HG03066 (cell line): ENCODE measurements at regions not wholly inside any gene's neighbourhood (a gene's known extent, or its start where the extent isn't known, plus 50 kb on each side); places are given as distances from the start of the nearest gene placed in this dataset.

Experiments used
- ATAC-seq: cut with Tn5 transposase; IDR thresholded peaks from one replicate; pipeline ENCODE4 v1.9.1; 2021; ENCODE audit warnings: low read depth; ENCODE audit not compliant: unreplicated experiment

DNA sequence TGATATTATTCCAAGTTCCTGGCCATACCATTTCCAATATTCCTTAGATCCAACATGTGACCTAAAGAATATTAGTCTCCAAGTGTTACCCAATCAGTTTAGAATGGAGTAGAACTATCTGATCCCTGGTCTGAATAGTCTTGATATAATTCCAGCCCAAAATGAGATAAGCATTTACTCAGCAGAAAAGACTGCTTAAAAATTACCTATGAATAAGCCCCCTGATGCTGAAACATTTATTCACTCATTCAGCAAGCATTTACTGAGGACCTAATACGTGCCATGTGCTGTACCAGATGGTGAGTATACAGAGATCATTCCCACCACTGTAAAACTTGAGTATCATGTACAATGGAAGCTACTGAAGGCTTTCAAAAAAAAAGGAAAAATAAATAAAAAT, 157.0 kb downstream of the FAM114A2 start:
- no peak for ATAC-seq

DNA sequence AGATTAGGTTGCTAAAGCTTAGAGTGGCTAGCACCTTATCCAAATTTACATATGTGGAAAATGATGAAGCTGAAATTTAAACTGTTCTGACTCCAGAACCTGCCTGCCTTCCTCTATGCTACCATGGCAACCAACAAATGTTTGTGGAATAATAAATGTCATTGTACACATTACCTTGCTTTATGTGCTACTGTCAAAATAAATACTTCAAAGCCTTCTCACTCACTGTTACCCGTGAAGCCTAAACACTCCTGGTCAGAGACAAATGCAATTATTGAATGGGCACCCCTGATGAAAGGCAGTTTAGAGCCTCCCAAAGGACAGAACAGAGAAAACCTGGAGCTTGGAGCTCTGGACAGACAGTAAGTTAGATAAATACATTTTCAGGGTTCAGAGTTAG, 158.6 kb downstream of the FAM114A2 start:
- no peak for ATAC-seq

DNA sequence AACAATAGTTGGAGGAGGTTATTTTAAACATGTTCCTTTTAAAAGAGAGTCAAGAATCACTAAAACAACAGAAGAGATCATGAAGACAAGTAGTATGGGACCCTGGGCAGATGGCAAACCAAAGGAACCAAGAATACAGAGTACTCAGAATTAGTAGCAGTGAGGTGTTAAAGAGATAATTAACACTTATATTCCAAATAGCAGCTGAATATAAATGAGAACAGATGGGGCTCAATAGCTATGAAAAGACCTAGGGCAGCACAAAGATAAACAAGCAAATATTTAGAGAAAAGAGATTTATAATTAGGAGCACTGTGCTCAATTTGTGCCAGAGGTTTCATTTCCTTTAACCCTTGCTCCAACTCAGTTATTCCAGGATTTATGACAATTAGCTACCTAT, 159.1 kb downstream of the FAM114A2 start:
- ATAC-seq = no peak

DNA sequence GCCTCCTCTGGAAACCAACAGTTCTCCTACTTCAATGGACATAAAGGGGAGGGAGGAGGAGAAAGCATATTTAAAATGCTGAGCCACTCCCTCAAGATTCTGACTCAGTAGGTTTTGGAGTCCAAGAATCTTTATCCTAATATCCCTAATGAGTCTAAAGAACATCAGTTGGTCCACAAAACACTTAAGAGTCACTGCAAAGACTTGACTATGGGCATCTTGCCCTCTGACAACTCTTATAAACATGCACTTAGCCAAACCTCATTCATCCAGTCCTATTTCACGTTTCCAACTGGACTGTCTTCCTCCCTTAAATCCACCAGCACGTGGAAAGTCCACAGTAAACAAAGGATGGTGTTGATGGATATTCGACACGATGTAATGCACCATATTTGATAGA, 172.5 kb downstream of the FAM114A2 start:
- ATAC-seq = no peak

DNA sequence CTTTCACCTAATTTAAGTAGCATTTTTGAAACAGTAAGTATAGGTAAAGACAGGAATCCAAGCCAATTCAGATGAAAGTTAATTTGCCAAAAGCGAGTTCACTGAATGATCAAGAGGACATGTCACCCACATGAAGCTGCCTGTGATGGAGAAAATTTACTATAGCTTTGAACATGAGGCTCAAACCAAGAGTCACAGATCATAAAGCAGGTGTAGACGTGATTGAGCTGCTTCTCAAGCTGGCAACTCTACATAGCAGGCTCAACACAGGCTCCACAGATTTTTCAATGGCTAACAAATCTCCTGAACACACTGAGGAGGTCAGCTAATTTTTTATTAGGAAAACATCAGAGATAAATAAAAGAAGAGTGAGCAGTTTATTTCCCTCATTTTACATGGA, 173.7 kb downstream of the FAM114A2 start:
- no peak for ATAC-seq

DNA sequence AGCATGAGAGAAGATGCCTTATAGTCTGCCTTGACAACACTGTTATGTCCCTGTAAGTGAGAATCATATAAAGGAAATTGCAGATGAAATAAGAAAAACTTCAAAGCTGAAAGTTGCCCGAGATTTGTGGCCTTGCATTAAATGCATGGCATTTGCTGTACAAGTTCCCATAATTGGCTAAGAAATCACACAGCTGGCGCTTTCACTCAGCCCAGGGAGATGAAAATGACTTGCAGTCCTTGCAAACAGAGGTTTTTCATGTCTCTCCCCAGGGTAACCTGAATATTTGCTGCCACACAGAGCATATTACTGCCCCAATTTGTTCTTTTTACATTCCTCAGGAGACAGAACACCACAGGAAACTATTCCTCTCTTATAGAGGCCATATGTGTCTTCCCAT, 174.8 kb downstream of the FAM114A2 start:
- ATAC-seq = no peak
